ENCODE measurements at regions not wholly inside any gene's neighbourhood (a gene's known extent, or its start where the extent isn't known, plus 50 kb on each side); places are given as distances from the start of the nearest gene placed in this dataset.
"Not testable (repeated sequence)": the region's sequence is repeated elsewhere in the genome, so short reads cannot be mapped to it uniquely, and the experiment has no call there.

DNA sequence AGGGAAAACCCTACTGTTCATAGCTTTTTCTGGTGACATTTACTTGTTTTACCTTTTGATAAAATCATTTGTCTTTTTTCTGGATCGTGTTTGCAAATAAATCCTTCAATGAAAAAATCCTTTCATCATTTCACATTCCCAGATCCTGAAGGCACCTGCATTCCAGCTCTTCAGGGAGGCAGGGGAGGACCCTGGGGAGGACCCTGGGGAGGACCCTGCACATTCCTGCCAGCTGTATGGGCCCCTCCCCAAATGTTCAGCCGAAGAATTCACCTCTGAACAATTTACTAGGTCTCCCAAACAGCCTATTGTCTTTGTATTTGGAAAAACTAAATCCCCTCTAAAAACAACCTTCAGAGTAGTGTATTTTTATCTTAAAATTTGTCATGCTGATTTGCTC lies 558.4 kb upstream of the ID2 start:
- Histone ChIP-seq H3K27me3 (no peaks in the 10 kb centered on the region), H3K27ac (no peak overlapping the region), H3K9me3 (no peaks in the 10 kb centered on the region), H3K36me3 (no peaks in the 10 kb centered on the region), H3K4me1 (peaks cover 0 to 10% of the 10 kb centered on the region in 2 donors), H3K4me3 (no peak overlapping the region)
- intact Hi-C loops (cut with DNase I; ENCODE audit: low total_unique reads), result no loop called here
- ATAC-seq (no peak), DNase-seq (no peak)
- in situ Hi-C loops (cut with MboI; ENCODE audit: low sequenced_read_pairs in 4 of 4), result no loop called here
- TF ChIP-seq, protein P1, sequence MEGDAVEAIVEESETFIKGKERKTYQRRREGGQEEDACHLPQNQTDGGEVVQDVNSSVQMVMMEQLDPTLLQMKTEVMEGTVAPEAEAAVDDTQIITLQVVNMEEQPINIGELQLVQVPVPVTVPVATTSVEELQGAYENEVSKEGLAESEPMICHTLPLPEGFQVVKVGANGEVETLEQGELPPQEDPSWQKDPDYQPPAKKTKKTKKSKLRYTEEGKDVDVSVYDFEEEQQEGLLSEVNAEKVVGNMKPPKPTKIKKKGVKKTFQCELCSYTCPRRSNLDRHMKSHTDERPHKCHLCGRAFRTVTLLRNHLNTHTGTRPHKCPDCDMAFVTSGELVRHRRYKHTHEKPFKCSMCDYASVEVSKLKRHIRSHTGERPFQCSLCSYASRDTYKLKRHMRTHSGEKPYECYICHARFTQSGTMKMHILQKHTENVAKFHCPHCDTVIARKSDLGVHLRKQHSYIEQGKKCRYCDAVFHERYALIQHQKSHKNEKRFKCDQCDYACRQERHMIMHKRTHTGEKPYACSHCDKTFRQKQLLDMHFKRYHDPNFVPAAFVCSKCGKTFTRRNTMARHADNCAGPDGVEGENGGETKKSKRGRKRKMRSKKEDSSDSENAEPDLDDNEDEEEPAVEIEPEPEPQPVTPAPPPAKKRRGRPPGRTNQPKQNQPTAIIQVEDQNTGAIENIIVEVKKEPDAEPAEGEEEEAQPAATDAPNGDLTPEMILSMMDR (IDR thresholded peaks at IDR 0.05 in 4 of 5, conservative IDR thresholded peaks at IDR 0.05 in 1 of 5), result no peak
- no peak for TF ChIP-seq POLR2A (IDR thresholded peaks at IDR 0.05)

- intact Hi-C loops (cut with DNase I; ENCODE audit: low total_unique reads) (no loop called here), in situ Hi-C loops (cut with MboI; ENCODE audit: low sequenced_read_pairs in 4 of 4) (no loop called here)
- ATAC-seq (no peak), DNase-seq (no peak)
- Histone ChIP-seq H3K9me3 (no peaks in the 10 kb centered on the region), H3K27me3 (no peaks in the 10 kb centered on the region), H3K27ac (no peak overlapping the region), H3K4me3 (no peak overlapping the region), H3K4me1 (peaks cover 0 to 10% of the 10 kb centered on the region in 2 donors), H3K36me3 (no peaks in the 10 kb centered on the region)
- TF ChIP-seq, protein P1 (IDR thresholded peaks at IDR 0.05 in 4 of 5, conservative IDR thresholded peaks at IDR 0.05 in 1 of 5), result no peak
- no peak for TF ChIP-seq POLR2A (IDR thresholded peaks at IDR 0.05)
Measured at GRCh38 chr2:8125741-8126711, 555.8 kb upstream of the ID2 start.

- no peaks in the 10 kb centered on the region for H3K9me3 ChIP-seq
- peaks cover 0 to 10% of the 10 kb centered on the region in 2 donors for H3K4me1 ChIP-seq
- in situ Hi-C loops (cut with MboI; ENCODE audit: low sequenced_read_pairs in 4 of 4), result no loop called here
- intact Hi-C loops (cut with DNase I; ENCODE audit: low total_unique reads), result no loop called here
- no peak overlapping the region for H3K27ac ChIP-seq
- H3K4me3 ChIP-seq, result no peak overlapping the region
- ATAC-seq (no peak), DNase-seq (no peak)
- no peaks in the 10 kb centered on the region for H3K27me3 ChIP-seq
- H3K36me3 ChIP-seq, result no peaks in the 10 kb centered on the region
- TF ChIP-seq, protein P1 (IDR thresholded peaks at IDR 0.05 in 4 of 5, conservative IDR thresholded peaks at IDR 0.05 in 1 of 5), result no peak
- no peak for TF ChIP-seq POLR2A (IDR thresholded peaks at IDR 0.05)
Measured at GRCh38 chr2:8126783-8127182, 555.1 kb upstream of the ID2 start.

GRCh38 chr2:8131423-8131822 lies 550.4 kb upstream of the ID2 start:
- ATAC-seq; H3K4me3 ChIP-seq; intact Hi-C loops (cut with DNase I; ENCODE audit: low total_unique reads); in situ Hi-C loops (cut with MboI; ENCODE audit: low sequenced_read_pairs in 4 of 4); H3K9me3 ChIP-seq; H3K27ac ChIP-seq; H3K4me1 ChIP-seq; H3K36me3 ChIP-seq; H3K27me3 ChIP-seq; DNase-seq: not testable (repeated sequence)

GRCh38 chr2:8132351-8132831 lies 549.5 kb upstream of the ID2 start:
- Histone ChIP-seq H3K4me1 (peaks cover 0 to 5% of the 10 kb centered on the region in 2 donors), H3K4me3 (no peak overlapping the region), H3K27ac (no peak overlapping the region), H3K9me3 (no peaks in the 10 kb centered on the region), H3K27me3 (no peaks in the 10 kb centered on the region), H3K36me3 (no peaks in the 10 kb centered on the region)
- DNase-seq, result peak; percentile 54 to 65
- intact Hi-C loops (cut with DNase I; ENCODE audit: low total_unique reads) (no loop called here), in situ Hi-C loops (cut with MboI; ENCODE audit: low sequenced_read_pairs in 4 of 4) (no loop called here)
- TF ChIP-seq POLR2A (IDR thresholded peaks at IDR 0.05), result no peak
- ATAC-seq, result peak; percentile 66 to 69
